ENCODE measurements at regions not wholly inside any gene's neighbourhood (a gene's known extent, or its start where the extent isn't known, plus 50 kb on each side); places are given as distances from the start of the nearest gene placed in this dataset.

- TF ChIP-seq, protein P1, sequence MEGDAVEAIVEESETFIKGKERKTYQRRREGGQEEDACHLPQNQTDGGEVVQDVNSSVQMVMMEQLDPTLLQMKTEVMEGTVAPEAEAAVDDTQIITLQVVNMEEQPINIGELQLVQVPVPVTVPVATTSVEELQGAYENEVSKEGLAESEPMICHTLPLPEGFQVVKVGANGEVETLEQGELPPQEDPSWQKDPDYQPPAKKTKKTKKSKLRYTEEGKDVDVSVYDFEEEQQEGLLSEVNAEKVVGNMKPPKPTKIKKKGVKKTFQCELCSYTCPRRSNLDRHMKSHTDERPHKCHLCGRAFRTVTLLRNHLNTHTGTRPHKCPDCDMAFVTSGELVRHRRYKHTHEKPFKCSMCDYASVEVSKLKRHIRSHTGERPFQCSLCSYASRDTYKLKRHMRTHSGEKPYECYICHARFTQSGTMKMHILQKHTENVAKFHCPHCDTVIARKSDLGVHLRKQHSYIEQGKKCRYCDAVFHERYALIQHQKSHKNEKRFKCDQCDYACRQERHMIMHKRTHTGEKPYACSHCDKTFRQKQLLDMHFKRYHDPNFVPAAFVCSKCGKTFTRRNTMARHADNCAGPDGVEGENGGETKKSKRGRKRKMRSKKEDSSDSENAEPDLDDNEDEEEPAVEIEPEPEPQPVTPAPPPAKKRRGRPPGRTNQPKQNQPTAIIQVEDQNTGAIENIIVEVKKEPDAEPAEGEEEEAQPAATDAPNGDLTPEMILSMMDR (IDR thresholded peaks at IDR 0.05; ENCODE audit: low read depth, low read length, missing control alignments), result no peak
- in situ Hi-C loops (cut with HindIII; ENCODE audit: low pct_ligation_motif_present, low sequenced_read_pairs), result no loop called here
- Histone ChIP-seq H3K36me3 (replicated peaks) (no peaks in the 10 kb centered on the region), H3K4me3 (ENCODE audit: low read depth, low read length) (no peak overlapping the region), H3K27me3 (replicated peaks) (no peaks in the 10 kb centered on the region), H3K27ac (no peak overlapping the region)
- DNase-seq, result no peak
These were observed 222.5 kb upstream of the SOX4 start for GRCh38 chr6:21371061-21371460.

GRCh38 chr6:21371676-21372171 lies 221.8 kb upstream of the SOX4 start:
- Histone ChIP-seq H3K27ac (no peak overlapping the region), H3K4me3 (ENCODE audit: low read depth, low read length) (no peak overlapping the region), H3K36me3 (replicated peaks) (no peaks in the 10 kb centered on the region), H3K27me3 (replicated peaks) (no peaks in the 10 kb centered on the region)
- no peak for DNase-seq
- TF ChIP-seq, protein P1 (IDR thresholded peaks at IDR 0.05; ENCODE audit: low read depth, low read length, missing control alignments), result no peak
- in situ Hi-C loops (cut with HindIII; ENCODE audit: low pct_ligation_motif_present, low sequenced_read_pairs), result no loop called here

DNA sequence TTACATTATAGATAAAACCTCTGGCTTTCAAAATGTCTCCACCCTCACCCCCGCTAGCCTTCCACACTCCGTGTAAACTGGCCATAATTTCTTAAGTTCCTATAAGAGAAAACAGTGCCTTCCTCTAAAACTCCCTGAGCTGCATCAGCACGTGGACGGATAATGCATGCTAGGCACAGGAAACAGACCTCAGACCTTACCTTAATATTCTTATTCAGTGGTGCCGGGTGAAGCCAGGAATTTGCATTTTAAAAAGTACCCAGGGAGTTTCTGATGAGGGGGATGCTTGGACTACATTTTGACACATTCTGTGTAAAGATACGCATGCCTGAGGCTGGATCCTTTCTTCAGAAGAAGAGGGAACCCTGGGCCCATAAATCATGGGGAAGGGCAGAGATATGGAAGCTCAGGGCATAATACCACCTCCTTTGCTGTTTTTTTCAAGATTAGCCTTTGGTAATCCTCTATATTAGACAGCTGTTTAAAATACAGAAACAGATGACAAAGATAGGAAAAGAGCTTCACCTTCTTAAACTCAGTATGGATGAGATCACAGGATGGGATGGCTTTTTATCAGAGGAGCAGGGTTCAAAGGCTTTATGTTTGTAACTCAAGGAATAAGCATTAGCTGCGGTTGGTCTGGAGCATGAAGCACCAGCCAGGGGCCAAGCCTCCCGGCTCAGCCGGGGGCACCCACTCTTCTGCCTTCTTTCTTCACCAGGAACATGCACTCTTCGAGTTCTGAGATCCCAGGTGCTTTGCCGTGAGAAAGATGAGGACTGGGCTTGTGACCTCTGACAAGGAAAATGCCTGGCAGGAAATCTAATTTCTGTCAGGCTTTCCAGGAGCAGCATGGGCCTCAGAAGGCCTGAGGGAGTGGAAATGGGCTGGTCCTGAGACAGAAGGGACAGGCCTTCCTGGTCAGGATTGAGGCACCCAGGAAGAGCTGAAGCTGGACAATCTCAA lies 218.1 kb upstream of the SOX4 start:
- Histone ChIP-seq H3K27ac (no peak overlapping the region), H3K27me3 (replicated peaks) (no peaks in the 10 kb centered on the region), H3K36me3 (replicated peaks) (no peaks in the 10 kb centered on the region), H3K4me3 (ENCODE audit: low read depth, low read length) (no peak overlapping the region)
- no peak for DNase-seq
- TF ChIP-seq, protein P1 (IDR thresholded peaks at IDR 0.05; ENCODE audit: low read depth, low read length, missing control alignments), result no peak
- in situ Hi-C loops (cut with HindIII; ENCODE audit: low pct_ligation_motif_present, low sequenced_read_pairs), result no loop called here

GRCh38 chr6:21377356-21377755 lies 216.2 kb upstream of the SOX4 start:
- no peaks in the 10 kb centered on the region for H3K36me3 ChIP-seq (replicated peaks)
- DNase-seq, result no peak
- in situ Hi-C loops (cut with HindIII; ENCODE audit: low pct_ligation_motif_present, low sequenced_read_pairs), result no loop called here
- no peak overlapping the region for H3K4me3 ChIP-seq (ENCODE audit: low read depth, low read length)
- no peak overlapping the region for H3K27ac ChIP-seq
- H3K27me3 ChIP-seq (replicated peaks), result no peaks in the 10 kb centered on the region
- TF ChIP-seq, protein P1 (IDR thresholded peaks at IDR 0.05; ENCODE audit: low read depth, low read length, missing control alignments), result no peak

DNA sequence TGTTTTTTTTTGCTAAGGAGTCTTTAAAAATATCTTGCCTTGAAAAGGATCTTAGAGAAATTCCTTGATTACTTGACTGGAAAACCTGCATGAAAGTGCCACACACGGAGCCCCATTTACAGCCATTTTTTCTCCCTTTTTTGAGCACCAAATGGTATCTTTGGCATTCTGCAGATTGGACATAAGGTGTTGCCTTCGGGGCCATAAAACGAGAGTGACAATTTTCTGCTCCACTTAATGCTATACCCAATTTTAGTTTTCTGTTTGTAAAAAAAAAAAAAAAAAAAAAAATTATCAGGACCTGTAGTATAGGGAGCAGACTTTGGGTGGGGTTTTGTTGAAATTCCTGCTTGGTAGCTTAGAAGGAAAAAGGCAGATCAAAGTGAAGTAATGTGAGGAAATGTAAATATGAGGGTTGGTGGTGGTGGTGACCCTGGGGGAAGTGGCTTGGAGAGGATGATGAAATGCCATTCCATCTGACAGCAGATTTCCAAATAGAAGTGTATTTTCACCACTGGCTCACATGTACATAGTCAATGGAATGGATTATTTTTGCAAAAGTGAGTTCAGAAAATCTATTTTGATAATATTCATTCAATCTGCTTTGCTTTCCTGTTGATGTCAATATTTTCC lies 212.1 kb upstream of the SOX4 start:
- Histone ChIP-seq H3K4me3 (ENCODE audit: low read depth, low read length) (no peak overlapping the region), H3K27ac (no peak overlapping the region), H3K27me3 (replicated peaks) (no peaks in the 10 kb centered on the region), H3K36me3 (replicated peaks) (no peaks in the 10 kb centered on the region)
- TF ChIP-seq, protein P1 (IDR thresholded peaks at IDR 0.05; ENCODE audit: low read depth, low read length, missing control alignments), result no peak
- in situ Hi-C loops (cut with HindIII; ENCODE audit: low pct_ligation_motif_present, low sequenced_read_pairs), result no loop called here
- no peak for DNase-seq

Data from brain microvascular endothelial cell (primary cell).